Vagina (tissue), 2 donors: ENCODE measurements at regions not wholly inside any gene's neighbourhood (a gene's known extent, or its start where the extent isn't known, plus 50 kb on each side); places are given as distances from the start of the nearest gene placed in this dataset.

Source experiments
- DNase-seq, 2 donors: peaks; one replicate each; pipeline ENCODE4 v3.0.0-alpha.2; 2017; ENCODE audit errors: extremely low spot score in 2 of 2
- H3K27ac ChIP-seq: fragments of 200-600 bp; sonication (generic); one replicate; pipeline ENCODE4 v1.5.1; 2019
- H3K27me3 ChIP-seq: fragments of 200-600 bp; sonication (generic); one replicate; pipeline ENCODE4 v1.5.1; 2019
- H3K36me3 ChIP-seq, 2 donors: fragments of 200-600 bp; sonication (generic); one replicate each; pipeline ENCODE4 v1.5.1; 2017 to 2019
- H3K4me1 ChIP-seq: fragments of 200-600 bp; sonication (generic); one replicate; pipeline ENCODE4 v1.5.1; 2019
- H3K4me3 ChIP-seq, 2 donors: fragments of 200-600 bp; sonication (generic); 1 replicate in 1 of 2; 2 replicates in 1 of 2; pipeline ENCODE4 v1.5.1; 2016 to 2019
- H3K9me3 ChIP-seq: fragments of 200-600 bp; sonication (generic); one replicate; pipeline ENCODE4 v1.5.1; 2019
- CTCF ChIP-seq, 3 experiments: fragments of 450-650 bp in 2 of 3; fragments of 200-600 bp in 1 of 3; sonication (generic) in 1 of 3; IDR thresholded peaks; one replicate each; pipeline ENCODE4 v1.5.1; 2017 to 2019; ENCODE audit warnings: antibody characterized with exemption in 3 of 3, mild to moderate bottlenecking in 2 of 3, moderate library complexity in 2 of 3
- POLR2A ChIP-seq, 2 donors: fragments of 450-650 bp; IDR thresholded peaks; one replicate each; pipeline ENCODE4 v1.6.1; 2017; ENCODE audit warnings: antibody characterized with exemption in 2 of 2, mild to moderate bottlenecking in 2 of 2, moderate library complexity in 2 of 2
- POLR2AphosphoS5 ChIP-seq, 2 donors: sonication (generic); formaldehyde crosslinking; IDR thresholded peaks; one replicate each; pipeline ENCODE4 v1.9.0; 2017; ENCODE audit warnings: antibody characterized with exemption in 2 of 2, mild to moderate bottlenecking in 2 of 2, low read depth in 1 of 2; ENCODE audit not compliant: insufficient read depth in 1 of 2
- intact Hi-C: fragments of 100-400 bp; cut with DNase I; formaldehyde crosslinking; loops from one replicate; pipeline ENCODE4 v1.15.1; 2023

- intact Hi-C loops, result no loop called here
- H3K27ac ChIP-seq, result no peak overlapping the region
- no peaks in the 10 kb centered on the region for H3K27me3 ChIP-seq
- no peaks in the 10 kb centered on the region for H3K36me3 ChIP-seq
- no peak overlapping the region for H3K4me3 ChIP-seq
- H3K4me1 ChIP-seq, result no peaks in the 10 kb centered on the region
- no peak for DNase-seq
- TF ChIP-seq POLR2AphosphoS5 (IDR thresholded peaks at IDR 0.05; ENCODE audit: insufficient read depth in 1 of 2, low read depth in 1 of 2) (no peak), POLR2A (IDR thresholded peaks at IDR 0.05) (no peak), CTCF (IDR thresholded peaks at IDR 0.05) (no peak)
- no peaks in the 10 kb centered on the region for H3K9me3 ChIP-seq
These were observed 189.7 kb upstream of the GRIN2B start for GRCh38 chr12:14171106-14171505.

- DNase-seq, result no peak
- H3K27ac ChIP-seq, result no peak overlapping the region
- H3K27me3 ChIP-seq, result no peaks in the 10 kb centered on the region
- no peak overlapping the region for H3K4me3 ChIP-seq
- no peaks in the 10 kb centered on the region for H3K4me1 ChIP-seq
- intact Hi-C loops, result no loop called here
- no peak for TF ChIP-seq POLR2A (IDR thresholded peaks at IDR 0.05)
- TF ChIP-seq CTCF (IDR thresholded peaks at IDR 0.05), result no peak
- no peak for TF ChIP-seq POLR2AphosphoS5 (IDR thresholded peaks at IDR 0.05; ENCODE audit: insufficient read depth in 1 of 2, low read depth in 1 of 2)
- H3K9me3 ChIP-seq, result no peaks in the 10 kb centered on the region
- H3K36me3 ChIP-seq, result no peaks in the 10 kb centered on the region
These were observed 190.3 kb upstream of the ATF7IP start for GRCh38 chr12:14175206-14175605.

GRCh38 chr12:14185427-14186192 is 179.9 kb upstream of the ATF7IP start:
- no peaks in the 10 kb centered on the region for H3K4me1 ChIP-seq
- H3K27ac ChIP-seq, result no peak overlapping the region
- H3K27me3 ChIP-seq, result no peaks in the 10 kb centered on the region
- H3K4me3 ChIP-seq, result no peak overlapping the region
- intact Hi-C loops, result no loop called here
- H3K36me3 ChIP-seq, result no peaks in the 10 kb centered on the region
- no peaks in the 10 kb centered on the region for H3K9me3 ChIP-seq
- DNase-seq, result no peak
- TF ChIP-seq CTCF (IDR thresholded peaks at IDR 0.05) (peak in 1 of 3 experiments; percentile 34), POLR2A (IDR thresholded peaks at IDR 0.05) (no peak)

GRCh38 chr12:14186193-14186502 is 179.3 kb upstream of the ATF7IP start:
- H3K9me3 ChIP-seq, result no peaks in the 10 kb centered on the region
- H3K27me3 ChIP-seq, result no peaks in the 10 kb centered on the region
- no peak for DNase-seq
- no peak overlapping the region for H3K27ac ChIP-seq
- intact Hi-C loops, result no loop called here
- TF ChIP-seq POLR2AphosphoS5 (IDR thresholded peaks at IDR 0.05; ENCODE audit: insufficient read depth in 1 of 2, low read depth in 1 of 2) (no peak), CTCF (IDR thresholded peaks at IDR 0.05) (no peak), POLR2A (IDR thresholded peaks at IDR 0.05) (no peak)
- no peaks in the 10 kb centered on the region for H3K4me1 ChIP-seq
- no peak overlapping the region for H3K4me3 ChIP-seq
- no peaks in the 10 kb centered on the region for H3K36me3 ChIP-seq

GRCh38 chr12:14187002-14187401 is 178.5 kb upstream of the ATF7IP start:
- Histone ChIP-seq H3K27ac (no peak overlapping the region), H3K36me3 (no peaks in the 10 kb centered on the region), H3K4me1 (no peaks in the 10 kb centered on the region), H3K9me3 (no peaks in the 10 kb centered on the region), H3K27me3 (no peaks in the 10 kb centered on the region), H3K4me3 (no peak overlapping the region)
- TF ChIP-seq POLR2A (IDR thresholded peaks at IDR 0.05) (no peak), POLR2AphosphoS5 (IDR thresholded peaks at IDR 0.05; ENCODE audit: insufficient read depth in 1 of 2, low read depth in 1 of 2) (no peak), CTCF (IDR thresholded peaks at IDR 0.05) (no peak)
- intact Hi-C loops, result no loop called here
- no peak for DNase-seq
